ENCODE measurements at regions not wholly inside any gene's neighbourhood (a gene's known extent, or its start where the extent isn't known, plus 50 kb on each side); places are given as distances from the start of the nearest gene placed in this dataset.

DNA sequence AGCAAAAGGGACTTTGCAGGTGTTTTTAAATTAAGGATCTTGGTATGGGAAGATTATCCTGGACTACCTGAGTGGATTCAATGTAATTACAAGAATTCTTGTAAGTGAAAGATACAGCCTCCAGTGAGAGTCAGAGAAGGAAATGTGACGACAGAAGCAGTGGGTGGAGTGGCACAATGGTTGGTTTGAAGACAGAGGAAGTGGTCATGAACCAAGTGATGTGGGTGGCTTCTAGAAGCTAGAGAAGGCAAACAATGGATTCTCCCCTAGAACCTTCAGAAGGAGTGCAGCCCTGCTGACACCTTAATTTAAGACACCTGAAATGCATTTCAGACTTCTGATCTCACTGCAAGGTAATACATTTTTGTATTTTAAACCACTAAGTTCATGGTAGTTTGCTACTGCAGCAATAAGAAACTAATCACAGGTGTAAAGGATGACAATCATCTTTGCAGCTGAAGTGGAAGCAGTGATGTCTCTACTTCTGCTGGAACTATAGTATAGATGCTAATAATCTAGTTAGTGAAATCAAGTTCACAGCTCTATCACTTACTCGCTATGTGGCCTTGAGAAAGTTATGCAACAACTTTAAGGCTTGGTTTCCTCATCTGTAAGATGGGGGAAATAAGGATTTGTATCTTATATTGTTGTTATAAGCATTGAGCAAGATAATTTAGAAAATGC is 403.4 kb upstream of the SUCLG2 start:
- Histone ChIP-seq H3K4me1 (ENCODE audit: control insufficient read depth, extremely low read depth, insufficient read depth, low read length) (no peaks in the 10 kb centered on the region), H3K4me3 (replicated peaks in 1 of 4; ENCODE audit: control extremely low read depth in 1 of 4, insufficient read depth in 1 of 4, low read depth in 3 of 4, low read length in 4 of 4) (no peak overlapping the region), H3K27ac (ENCODE audit: insufficient read depth, low read length) (no peak overlapping the region), H3K9ac (ENCODE audit: insufficient read depth, low read length) (no peak overlapping the region), H3K36me3 (ENCODE audit: control insufficient read depth, insufficient read depth, low read length) (no peaks in the 10 kb centered on the region), H3K27me3 (ENCODE audit: control insufficient read depth, insufficient read depth, low read length) (no peaks in the 10 kb centered on the region), H2AFZ (ENCODE audit: low read length) (no peak overlapping the region), H4K20me1 (ENCODE audit: control insufficient read depth, extremely low read depth, insufficient read depth, low read length) (no peaks in the 10 kb centered on the region), H3K79me2 (ENCODE audit: control insufficient read depth, insufficient read depth, low read length) (no peaks in the 10 kb centered on the region), H3K9me3 (ENCODE audit: control insufficient read depth, insufficient read depth, low read depth, low read length) (no peaks in the 10 kb centered on the region), H3K4me2 (ENCODE audit: extremely low read depth, insufficient read depth, low read length) (no peak overlapping the region)
- TF ChIP-seq EZH2 (IDR thresholded peaks at IDR 0.05; ENCODE audit: low read length, missing control alignments): no peak
- DNase-seq (ENCODE audit: low read depth in 2 of 2): no peak

DNA sequence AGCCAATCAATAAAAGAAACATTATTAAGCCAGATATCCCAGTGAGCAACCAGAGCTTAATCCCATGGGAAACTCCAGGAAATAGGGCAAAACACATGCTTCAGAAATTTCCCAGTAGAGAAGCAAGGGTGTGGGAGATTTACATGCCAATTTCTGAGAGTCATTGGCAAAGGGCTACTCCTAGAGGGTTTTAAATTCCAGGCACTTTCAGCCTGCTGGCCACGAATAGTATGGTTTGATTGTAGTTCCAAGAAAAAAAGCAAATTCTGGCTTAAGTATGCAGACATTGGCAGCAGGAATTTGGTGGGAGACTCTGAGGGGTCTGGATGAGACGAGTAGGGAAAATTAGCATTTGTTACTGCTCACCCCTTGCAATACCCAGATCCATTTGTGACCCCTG is 402.1 kb upstream of the SUCLG2 start:
- Histone ChIP-seq H3K27me3 (ENCODE audit: control insufficient read depth, insufficient read depth, low read length) (no peaks in the 10 kb centered on the region), H3K4me1 (ENCODE audit: control insufficient read depth, extremely low read depth, insufficient read depth, low read length) (no peaks in the 10 kb centered on the region), H3K9ac (ENCODE audit: insufficient read depth, low read length) (no peak overlapping the region), H3K36me3 (ENCODE audit: control insufficient read depth, insufficient read depth, low read length) (no peaks in the 10 kb centered on the region), H3K27ac (ENCODE audit: insufficient read depth, low read length) (no peak overlapping the region), H2AFZ (ENCODE audit: low read length) (no peak overlapping the region), H3K79me2 (ENCODE audit: control insufficient read depth, insufficient read depth, low read length) (no peaks in the 10 kb centered on the region), H3K4me2 (ENCODE audit: extremely low read depth, insufficient read depth, low read length) (no peak overlapping the region), H3K4me3 (replicated peaks in 1 of 4; ENCODE audit: control extremely low read depth in 1 of 4, insufficient read depth in 1 of 4, low read depth in 3 of 4, low read length in 4 of 4) (no peak overlapping the region), H3K9me3 (ENCODE audit: control insufficient read depth, insufficient read depth, low read depth, low read length) (no peaks in the 10 kb centered on the region), H4K20me1 (ENCODE audit: control insufficient read depth, extremely low read depth, insufficient read depth, low read length) (no peaks in the 10 kb centered on the region)
- TF ChIP-seq EZH2 (IDR thresholded peaks at IDR 0.05; ENCODE audit: low read length, missing control alignments): no peak
- TF ChIP-seq, protein P1, sequence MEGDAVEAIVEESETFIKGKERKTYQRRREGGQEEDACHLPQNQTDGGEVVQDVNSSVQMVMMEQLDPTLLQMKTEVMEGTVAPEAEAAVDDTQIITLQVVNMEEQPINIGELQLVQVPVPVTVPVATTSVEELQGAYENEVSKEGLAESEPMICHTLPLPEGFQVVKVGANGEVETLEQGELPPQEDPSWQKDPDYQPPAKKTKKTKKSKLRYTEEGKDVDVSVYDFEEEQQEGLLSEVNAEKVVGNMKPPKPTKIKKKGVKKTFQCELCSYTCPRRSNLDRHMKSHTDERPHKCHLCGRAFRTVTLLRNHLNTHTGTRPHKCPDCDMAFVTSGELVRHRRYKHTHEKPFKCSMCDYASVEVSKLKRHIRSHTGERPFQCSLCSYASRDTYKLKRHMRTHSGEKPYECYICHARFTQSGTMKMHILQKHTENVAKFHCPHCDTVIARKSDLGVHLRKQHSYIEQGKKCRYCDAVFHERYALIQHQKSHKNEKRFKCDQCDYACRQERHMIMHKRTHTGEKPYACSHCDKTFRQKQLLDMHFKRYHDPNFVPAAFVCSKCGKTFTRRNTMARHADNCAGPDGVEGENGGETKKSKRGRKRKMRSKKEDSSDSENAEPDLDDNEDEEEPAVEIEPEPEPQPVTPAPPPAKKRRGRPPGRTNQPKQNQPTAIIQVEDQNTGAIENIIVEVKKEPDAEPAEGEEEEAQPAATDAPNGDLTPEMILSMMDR (conservative IDR thresholded peaks at IDR 0.05 in 1 of 2, IDR thresholded peaks at IDR 0.05 in 1 of 2; ENCODE audit: low read depth in 1 of 2, low read length in 2 of 2): no peak
- DNase-seq (ENCODE audit: low read depth in 2 of 2): no peak

- no peak overlapping the region for H3K4me2 ChIP-seq (ENCODE audit: extremely low read depth, insufficient read depth, low read length)
- H3K4me1 ChIP-seq (ENCODE audit: control insufficient read depth, extremely low read depth, insufficient read depth, low read length): no peaks in the 10 kb centered on the region
- H3K27me3 ChIP-seq (ENCODE audit: control insufficient read depth, insufficient read depth, low read length): no peaks in the 10 kb centered on the region
- TF ChIP-seq EZH2 (IDR thresholded peaks at IDR 0.05; ENCODE audit: low read length, missing control alignments): no peak
- TF ChIP-seq, protein P1 (conservative IDR thresholded peaks at IDR 0.05 in 1 of 2, IDR thresholded peaks at IDR 0.05 in 1 of 2; ENCODE audit: low read depth in 1 of 2, low read length in 2 of 2): no peak
- no peak overlapping the region for H3K27ac ChIP-seq (ENCODE audit: insufficient read depth, low read length)
- DNase-seq (ENCODE audit: low read depth in 2 of 2): no peak
- H3K9me3 ChIP-seq (ENCODE audit: control insufficient read depth, insufficient read depth, low read depth, low read length): no peaks in the 10 kb centered on the region
- no peaks in the 10 kb centered on the region for H3K79me2 ChIP-seq (ENCODE audit: control insufficient read depth, insufficient read depth, low read length)
- no peaks in the 10 kb centered on the region for H3K36me3 ChIP-seq (ENCODE audit: control insufficient read depth, insufficient read depth, low read length)
- no peak overlapping the region for H3K4me3 ChIP-seq (replicated peaks in 1 of 4; ENCODE audit: control extremely low read depth in 1 of 4, insufficient read depth in 1 of 4, low read depth in 3 of 4, low read length in 4 of 4)
- H4K20me1 ChIP-seq (ENCODE audit: control insufficient read depth, extremely low read depth, insufficient read depth, low read length): no peaks in the 10 kb centered on the region
- no peak overlapping the region for H3K9ac ChIP-seq (ENCODE audit: insufficient read depth, low read length)
- H2AFZ ChIP-seq (ENCODE audit: low read length): no peak overlapping the region
These were observed 400.8 kb upstream of the SUCLG2 start for GRCh38 chr3:68055215-68055614.
